Caco-2 (cell line): ENCODE measurements at regions not wholly inside any gene's neighbourhood (a gene's known extent, or its start where the extent isn't known, plus 50 kb on each side); places are given as distances from the start of the nearest gene placed in this dataset.

Experiments used
- BruUV-seq: library from RNA; stranded (reverse); fragments of 400-500 nt; replicated peaks from 2 replicates; lab custom pipeline; 2021; lab: Mats Ljungman, UMichigan
- CTCF ChIA-PET: fragments of 300-600 bp; sonication (Branson Sonifier 250); formaldehyde crosslinking; loops from one replicate; lab custom pipeline; 2022; ENCODE audit warnings: antibody characterized with exemption; lab: Charles Lee
- POLR2A ChIA-PET: fragments of 300-600 bp; sonication (Branson Sonifier 250); formaldehyde crosslinking; loops from one replicate; lab custom pipeline; 2022; ENCODE audit warnings: antibody characterized with exemption; lab: Charles Lee
- DNase-seq, 2 experiments: peaks; one replicate each; pipeline versions ENCODE4 v3.0.0 to v3.0.0-alpha.2; 2020 to 2022
- H3K27me3 ChIP-seq: replicated peaks from 2 replicates; pipeline ENCODE4 v1.6.0; 2011; ENCODE audit warnings: low read length; ENCODE audit not compliant: control insufficient read depth, insufficient read depth
- H3K36me3 ChIP-seq: 2 replicates; pipeline ENCODE4 v1.5.1; 2011; ENCODE audit warnings: low read length; ENCODE audit not compliant: control insufficient read depth, insufficient read depth
- H3K4me1 ChIP-seq: fragments of 250-450 bp; sonication (Bioruptor Pico); 2 replicates; pipeline ENCODE4 v1.5.1; 2020; ENCODE audit warnings: mild to moderate bottlenecking
- H3K4me3 ChIP-seq: 2 replicates; pipeline ENCODE4 v1.5.1; 2011; ENCODE audit warnings: low read depth, mild to moderate bottlenecking, control low read depth, low read length
- H3K9me3 ChIP-seq: fragments of 250-450 bp; sonication (Bioruptor Pico); 2 replicates; pipeline ENCODE4 v1.5.1; 2020; ENCODE audit warnings: mild to moderate bottlenecking, moderate library complexity
- H3K27ac Mint-ChIP-seq: one replicate; pipeline ENCODE4 v1.8.0; 2022; ENCODE audit warnings: mixed read lengths; ENCODE audit not compliant: unreplicated experiment
- H3K27me3 Mint-ChIP-seq: one replicate; pipeline ENCODE4 v1.8.0; 2022; ENCODE audit warnings: mixed read lengths; ENCODE audit not compliant: insufficient read depth, unreplicated experiment
- H3K36me3 Mint-ChIP-seq: one replicate; pipeline ENCODE4 v1.8.0; 2022; ENCODE audit warnings: mild to moderate bottlenecking, mixed read lengths; ENCODE audit not compliant: insufficient read depth, unreplicated experiment
- H3K4me1 Mint-ChIP-seq: one replicate; pipeline ENCODE4 v1.8.0; 2022; ENCODE audit warnings: low read depth, mixed read lengths; ENCODE audit not compliant: unreplicated experiment
- H3K4me3 Mint-ChIP-seq: one replicate; pipeline ENCODE4 v1.8.0; 2022; ENCODE audit warnings: mild to moderate bottlenecking, moderate library complexity, mixed read lengths; ENCODE audit not compliant: unreplicated experiment
- H3K9me3 Mint-ChIP-seq: one replicate; pipeline ENCODE4 v1.8.0; 2022; ENCODE audit warnings: mixed read lengths; ENCODE audit not compliant: unreplicated experiment
- CTCF ChIP-seq, 2 experiments: fragments of 200-600 bp in 1 of 2; IDR thresholded peaks; 1 replicate in 1 of 2; 2 replicates in 1 of 2; pipeline versions ENCODE4 v1.5.1 to v1.8.0; 2011 to 2022; ENCODE audit warnings: antibody characterized with exemption in 1 of 2, control low read depth in 1 of 2, inconsistent platforms in 1 of 2, low read depth in 1 of 2, low read length in 1 of 2, mild to moderate bottlenecking in 1 of 2, moderate library complexity in 1 of 2; ENCODE audit not compliant: insufficient read depth in 1 of 2, severe bottlenecking in 1 of 2, unreplicated experiment in 1 of 2
- intact Hi-C: fragments of 100-400 bp; cut with micrococcal nuclease; formaldehyde crosslinking; loops from one replicate; pipeline ENCODE4 v1.10.0; 2022; ENCODE audit not compliant: unreplicated experiment

DNA sequence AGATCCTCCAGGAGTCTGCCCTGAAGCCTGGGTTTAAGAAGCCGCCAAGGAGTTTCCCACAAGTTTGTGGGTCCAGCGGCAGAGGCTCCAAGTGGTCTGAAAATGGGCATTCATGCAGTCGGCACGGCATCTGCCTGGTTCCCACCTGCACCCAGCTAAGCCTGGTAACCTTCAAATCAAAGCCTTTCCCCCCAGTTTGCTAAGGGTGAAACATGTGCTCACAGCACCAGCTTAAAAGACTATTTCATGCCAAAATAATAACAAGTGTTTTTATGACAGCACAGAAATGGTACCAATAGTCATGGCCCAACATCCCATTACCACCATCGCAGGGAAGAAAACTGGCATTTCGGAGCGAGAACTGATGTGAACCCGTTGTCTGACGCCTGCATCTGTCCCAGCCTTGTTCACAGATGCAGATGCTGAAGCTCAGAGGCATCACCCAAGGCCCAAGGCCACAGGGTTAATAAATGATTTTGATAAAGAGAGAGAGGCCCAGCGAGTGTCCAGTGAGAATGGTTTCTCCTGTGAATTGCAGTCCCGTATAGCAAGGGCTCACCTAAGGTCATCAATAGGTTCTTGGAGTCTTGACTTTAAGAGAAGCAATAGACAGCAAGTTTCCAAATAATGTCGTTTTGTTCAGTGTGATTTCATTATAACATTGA is 188.0 kb upstream of the TPM1 start:
- intact Hi-C loops = no loop called here
- POLR2A ChIA-PET = no interaction called here
- Mint-ChIP-seq H3K27me3 (no peaks in the 10 kb centered on the region), H3K4me3 (no peak overlapping the region), H3K36me3 (peaks cover 9% of the 10 kb centered on the region), H3K9me3 (no peaks in the 10 kb centered on the region), H3K4me1 (peaks cover 11% of the 10 kb centered on the region), H3K27ac (no peak overlapping the region)
- BruUV-seq = no TSS peak
- Histone ChIP-seq H3K9me3 (no peaks in the 10 kb centered on the region), H3K27me3 (no peaks in the 10 kb centered on the region), H3K4me1 (peaks cover 37% of the 10 kb centered on the region), H3K36me3 (no peaks in the 10 kb centered on the region), H3K4me3 (no peak overlapping the region)
- CTCF ChIA-PET = no interaction called here
- DNase-seq = no peak
- no peak for TF ChIP-seq CTCF (IDR thresholded peaks at IDR 0.05; ENCODE audit: insufficient read depth in 1 of 2, low read depth in 1 of 2, low read length in 1 of 2, severe bottlenecking in 1 of 2, unreplicated experiment in 1 of 2)

GRCh38 chr15:62855085-62855476 is 187.5 kb upstream of the TPM1 start:
- no peak overlapping the region for H3K27ac Mint-ChIP-seq
- H3K36me3 Mint-ChIP-seq = peaks cover 9% of the 10 kb centered on the region
- CTCF ChIA-PET = no interaction called here
- peaks cover 32% of the 10 kb centered on the region for H3K4me1 ChIP-seq
- POLR2A ChIA-PET = no interaction called here
- H3K27me3 ChIP-seq = no peaks in the 10 kb centered on the region
- no peak for DNase-seq
- BruUV-seq = no TSS peak
- H3K9me3 Mint-ChIP-seq = no peaks in the 10 kb centered on the region
- TF ChIP-seq CTCF (IDR thresholded peaks at IDR 0.05; ENCODE audit: insufficient read depth in 1 of 2, low read depth in 1 of 2, low read length in 1 of 2, severe bottlenecking in 1 of 2, unreplicated experiment in 1 of 2) = no peak
- peaks cover 11% of the 10 kb centered on the region for H3K4me1 Mint-ChIP-seq
- H3K9me3 ChIP-seq = no peaks in the 10 kb centered on the region
- no peak overlapping the region for H3K4me3 ChIP-seq
- no peak overlapping the region for H3K4me3 Mint-ChIP-seq
- H3K36me3 ChIP-seq = no peaks in the 10 kb centered on the region
- H3K27me3 Mint-ChIP-seq = no peaks in the 10 kb centered on the region
- intact Hi-C loops = no loop called here

- ChIA-PET POLR2A (no interaction called here), CTCF (no interaction called here)
- DNase-seq = no peak
Measured at GRCh38 chr15:62856466-62857246, 185.9 kb upstream of the TPM1 start.

More at GRCh38 chr15:62856466-62857246, 185.9 kb upstream of the TPM1 start:
- Histone ChIP-seq H3K9me3 (no peaks in the 10 kb centered on the region), H3K4me3 (no peak overlapping the region), H3K4me1 (peaks cover 16% of the 10 kb centered on the region), H3K27me3 (no peaks in the 10 kb centered on the region), H3K36me3 (no peaks in the 10 kb centered on the region)
- no TSS peak for BruUV-seq
- Mint-ChIP-seq H3K9me3 (no peaks in the 10 kb centered on the region), H3K4me1 (no peaks in the 10 kb centered on the region), H3K4me3 (no peak overlapping the region), H3K27ac (no peak overlapping the region), H3K36me3 (no peaks in the 10 kb centered on the region), H3K27me3 (no peaks in the 10 kb centered on the region)
- TF ChIP-seq CTCF (IDR thresholded peaks at IDR 0.05; ENCODE audit: insufficient read depth in 1 of 2, low read depth in 1 of 2, low read length in 1 of 2, severe bottlenecking in 1 of 2, unreplicated experiment in 1 of 2) = no peak
- intact Hi-C loops = no loop called here
